ENCODE measurements at regions not wholly inside any gene's neighbourhood (a gene's known extent, or its start where the extent isn't known, plus 50 kb on each side); places are given as distances from the start of the nearest gene placed in this dataset.

DNA sequence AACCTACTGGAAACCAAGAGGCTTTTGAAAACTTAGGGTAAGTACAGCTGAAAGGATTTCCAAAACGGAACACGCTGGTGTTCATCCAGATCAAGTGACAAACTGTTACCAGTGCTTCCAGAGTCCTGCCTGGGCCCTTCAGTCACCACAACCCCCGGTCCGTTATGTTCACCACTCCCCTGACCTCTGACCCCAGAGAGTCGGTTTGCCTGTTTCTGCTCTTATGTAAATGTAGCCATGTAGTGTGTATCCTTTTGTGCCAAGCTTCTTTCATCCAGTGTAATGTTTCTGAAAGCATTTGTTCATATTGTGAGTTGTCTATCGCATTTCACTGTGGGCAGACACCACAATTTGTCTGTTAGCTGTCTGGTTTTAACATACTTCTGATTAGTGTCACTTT, 217.5 kb downstream of the NCK2 start:
- no peak for TF ChIP-seq CTCF (IDR thresholded peaks at IDR 0.05; ENCODE audit: low read depth, low read length)
- no peak for DNase-seq (ENCODE audit: low read depth, low spot score)
- no peak overlapping the region for H3K4me3 ChIP-seq (ENCODE audit: low read depth, low read length)
- in situ Hi-C loops (cut with HindIII; ENCODE audit: low sequenced_read_pairs): no loop called here

DNA sequence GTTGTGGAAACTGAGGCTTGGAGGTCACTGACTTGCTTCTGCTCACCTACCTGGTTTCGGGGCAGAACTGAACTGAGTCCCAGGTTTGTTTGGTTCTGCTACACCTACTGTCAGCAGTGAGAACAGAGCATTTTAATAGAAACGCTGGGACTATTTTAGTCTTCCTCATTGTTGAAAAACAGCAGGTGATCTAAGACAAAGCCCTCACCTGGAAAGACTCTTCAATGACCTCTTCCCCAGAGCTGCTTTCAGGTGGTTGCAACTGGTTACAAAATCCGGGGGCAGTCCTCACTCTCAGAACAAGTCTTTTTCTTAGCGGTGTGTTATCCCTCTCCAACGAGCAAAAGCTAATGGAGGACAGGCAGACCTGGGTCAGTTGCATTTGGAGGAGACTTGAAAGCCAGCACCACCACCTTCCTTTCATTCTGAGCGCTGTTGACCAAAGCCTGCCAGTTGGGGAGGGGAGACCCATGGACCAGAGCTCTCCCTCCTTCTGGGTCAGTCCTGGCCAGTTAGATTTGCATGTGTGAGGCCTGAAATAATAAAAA, 217.0 kb downstream of the NCK2 start:
- H3K4me3 ChIP-seq (ENCODE audit: low read depth, low read length): no peak overlapping the region
- DNase-seq (ENCODE audit: low read depth, low spot score): no peak
- no peak for TF ChIP-seq CTCF (IDR thresholded peaks at IDR 0.05; ENCODE audit: low read depth, low read length)
- in situ Hi-C loops (cut with HindIII; ENCODE audit: low sequenced_read_pairs): no loop called here

GRCh38 chr2:105959357-105959756, 214.6 kb downstream of the NCK2 start:
- in situ Hi-C loops (cut with HindIII; ENCODE audit: low sequenced_read_pairs): no loop called here
- no peak for TF ChIP-seq CTCF (IDR thresholded peaks at IDR 0.05; ENCODE audit: low read depth, low read length)
- no peak for DNase-seq (ENCODE audit: low read depth, low spot score)
- H3K4me3 ChIP-seq (ENCODE audit: low read depth, low read length): no peak overlapping the region

- TF ChIP-seq CTCF (IDR thresholded peaks at IDR 0.05; ENCODE audit: low read depth, low read length): no peak
- in situ Hi-C loops (cut with HindIII; ENCODE audit: low sequenced_read_pairs): no loop called here
- DNase-seq (ENCODE audit: low read depth, low spot score): no peak
- no peak overlapping the region for H3K4me3 ChIP-seq (ENCODE audit: low read depth, low read length)
Observed at GRCh38 chr2:105954891-105955290, 210.2 kb downstream of the NCK2 start.

- TF ChIP-seq CTCF (IDR thresholded peaks at IDR 0.05; ENCODE audit: low read depth, low read length): no peak
- H3K4me3 ChIP-seq (ENCODE audit: low read depth, low read length): no peak overlapping the region
- DNase-seq (ENCODE audit: low read depth, low spot score): no peak
- in situ Hi-C loops (cut with HindIII; ENCODE audit: low sequenced_read_pairs): no loop called here
Observed at GRCh38 chr2:105953942-105954341, 209.2 kb downstream of the NCK2 start.

GRCh38 chr2:105952131-105952530, 207.4 kb downstream of the NCK2 start:
- in situ Hi-C loops (cut with HindIII; ENCODE audit: low sequenced_read_pairs): no loop called here
- TF ChIP-seq CTCF (IDR thresholded peaks at IDR 0.05; ENCODE audit: low read depth, low read length): no peak
- H3K4me3 ChIP-seq (ENCODE audit: low read depth, low read length): no peak overlapping the region
- no peak for DNase-seq (ENCODE audit: low read depth, low spot score)

DNA sequence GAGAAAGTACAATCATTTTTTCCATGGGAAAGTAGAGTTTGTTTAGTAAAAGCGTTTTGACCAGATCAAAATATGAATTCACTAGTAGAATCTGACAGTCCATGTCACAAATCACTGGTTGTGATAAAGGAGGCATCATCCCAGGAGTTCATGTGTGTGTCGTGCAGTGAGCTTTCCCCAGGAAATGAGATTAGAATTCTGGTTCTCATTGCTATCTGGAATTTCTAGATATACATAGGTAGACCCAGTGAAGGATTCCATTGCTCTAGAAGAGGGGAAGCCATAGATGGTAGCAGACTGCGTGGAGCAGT, 206.6 kb downstream of the NCK2 start:
- DNase-seq (ENCODE audit: low read depth, low spot score): no peak
- in situ Hi-C loops (cut with HindIII; ENCODE audit: low sequenced_read_pairs): no loop called here
- no peak for TF ChIP-seq CTCF (IDR thresholded peaks at IDR 0.05; ENCODE audit: low read depth, low read length)
- H3K4me3 ChIP-seq (ENCODE audit: low read depth, low read length): no peak overlapping the region

All from astrocyte of the spinal cord (primary cell).